ENCODE measurements at regions not wholly inside any gene's neighbourhood (a gene's known extent, or its start where the extent isn't known, plus 50 kb on each side); places are given as distances from the start of the nearest gene placed in this dataset.

GRCh38 chr1:74908797-74909196 is 175.8 kb downstream of the TYW3 start (continued):
- TF ChIP-seq EP300 (IDR thresholded peaks at IDR 0.05; ENCODE audit: borderline replicate concordance in 1 of 2, control insufficient read depth in 1 of 2, low read depth in 2 of 2, low read length in 2 of 2), result no peak
- TF ChIP-seq ZNF207 (IDR thresholded peaks at IDR 0.05; ENCODE audit: borderline replicate concordance), result no peak
- TF ChIP-seq MXI1 (IDR thresholded peaks at IDR 0.05; ENCODE audit: low read depth, low read length), result no peak

GRCh38 chr1:74913978-74914377 is 181.0 kb downstream of the TYW3 start:
- ChIA-PET RAD21 (ENCODE audit: unreplicated experiment) (no interaction called here), CTCF (interaction anchor here (1.0 kb wide), 1 partner anchor 122 kb away, joined by 3 read pairs; no protein-coding TSS in a partner anchor), POLR2A (no interaction called here), SMC1A (ENCODE audit: uncharacterized antibody, unreplicated experiment) (no interaction called here)
- Histone ChIP-seq H3K36me3 (ENCODE audit: control insufficient read depth in 2 of 2, insufficient read depth in 2 of 2, low read length in 1 of 2) (no peaks in the 10 kb centered on the region), H2AFZ (ENCODE audit: control insufficient read depth, low read depth, low read length) (no peak overlapping the region), H3K9ac (ENCODE audit: control insufficient read depth, insufficient read depth, low read length) (no peak overlapping the region), H3K4me1 (ENCODE audit: control insufficient read depth, insufficient read depth, low read length) (no peaks in the 10 kb centered on the region), H3K79me2 (ENCODE audit: control insufficient read depth, insufficient read depth, low read length) (no peaks in the 10 kb centered on the region), H3K4me3 (no peak overlapping the region), H3K27ac (ENCODE audit: control insufficient read depth, insufficient read depth) (no peak overlapping the region), H3K4me2 (ENCODE audit: control insufficient read depth, insufficient read depth) (no peak overlapping the region), H4K20me1 (ENCODE audit: control insufficient read depth, insufficient read depth) (no peaks in the 10 kb centered on the region), H3K9me3 (replicated peaks; ENCODE audit: control insufficient read depth, insufficient read depth, low read length) (no peaks in the 10 kb centered on the region; the same call in 2 of the 3 replicates), H3K27me3 (replicated peaks in 1 of 2; ENCODE audit: control insufficient read depth in 2 of 2, insufficient read depth in 2 of 2, low read length in 1 of 2) (no peaks in the 10 kb centered on the region)
- ATAC-seq (no peak), FAIRE-seq (no peak), DNase-seq (ENCODE audit: low read depth, low spot score) (no peak)
- BruUV-seq (replicated peaks), result no TSS peak
- intact Hi-C loops (cut with micrococcal nuclease; ENCODE audit: unreplicated experiment), result no loop called here
- 30% methylated on average over 3 of the region's 3 CpGs for WGBS (ENCODE audit: insufficient coverage, insufficient replicate concordance, low lambda C conversion rate, missing lambda C conversion rate)
- in situ Hi-C loops (cut with MboI), result no loop called here
- TF ChIP-seq SREBF2 (IDR thresholded peaks at IDR 0.05; ENCODE audit: low read length) (no peak), SRF (IDR thresholded peaks at IDR 0.05; ENCODE audit: low read depth in 2 of 2, low read length in 2 of 2) (no peak), ZNF274 (IDR thresholded peaks at IDR 0.05; ENCODE audit: insufficient read depth, insufficient read length) (no peak), CEBPB (IDR thresholded peaks at IDR 0.05; ENCODE audit: borderline replicate concordance in 1 of 2, low read depth in 2 of 2, low read length in 2 of 2) (no peak)

- RAD21 ChIA-PET (ENCODE audit: unreplicated experiment), result no interaction called here
- Histone ChIP-seq H3K79me2 (ENCODE audit: control insufficient read depth, insufficient read depth, low read length) (no peaks in the 10 kb centered on the region), H3K4me1 (ENCODE audit: control insufficient read depth, insufficient read depth, low read length) (no peaks in the 10 kb centered on the region), H3K4me2 (ENCODE audit: control insufficient read depth, insufficient read depth) (no peak overlapping the region), H3K27me3 (replicated peaks in 1 of 2; ENCODE audit: control insufficient read depth in 2 of 2, insufficient read depth in 2 of 2, low read length in 1 of 2) (no peaks in the 10 kb centered on the region), H3K9ac (ENCODE audit: control insufficient read depth, insufficient read depth, low read length) (no peak overlapping the region), H3K36me3 (ENCODE audit: control insufficient read depth in 2 of 2, insufficient read depth in 2 of 2, low read length in 1 of 2) (no peaks in the 10 kb centered on the region), H3K4me3 (no peak overlapping the region), H2AFZ (ENCODE audit: control insufficient read depth, low read depth, low read length) (no peak overlapping the region), H3K9me3 (replicated peaks; ENCODE audit: control insufficient read depth, insufficient read depth, low read length) (no peaks in the 10 kb centered on the region), H4K20me1 (ENCODE audit: control insufficient read depth, insufficient read depth) (no peaks in the 10 kb centered on the region), H3K27ac (ENCODE audit: control insufficient read depth, insufficient read depth) (no peak overlapping the region)
- SMC1A ChIA-PET (ENCODE audit: uncharacterized antibody, unreplicated experiment), result no interaction called here
- FAIRE-seq (no peak), DNase-seq (ENCODE audit: low read depth, low spot score) (no peak), ATAC-seq (no peak)
- CTCF ChIA-PET, result no interaction called here
- POLR2A ChIA-PET, result no interaction called here
- intact Hi-C loops (cut with micrococcal nuclease; ENCODE audit: unreplicated experiment), result loop anchor here (10.0 kb wide), 1 partner anchor 159 kb away; no protein-coding TSS in a partner anchor
- BruUV-seq (replicated peaks), result no TSS peak
- 0% methylated on average over 2 of the region's 2 CpGs for WGBS (ENCODE audit: insufficient coverage, insufficient replicate concordance, low lambda C conversion rate, missing lambda C conversion rate)
- in situ Hi-C loops (cut with MboI), result no loop called here
- no peak for TF ChIP-seq POLR2A (IDR thresholded peaks at IDR 0.05; ENCODE audit: low read depth, low read length)
- TF ChIP-seq JUND (IDR thresholded peaks at IDR 0.05; ENCODE audit: low read depth, low read length), result no peak
- TF ChIP-seq NR2F1 (conservative IDR thresholded peaks at IDR 0.05), result no peak
- no peak for TF ChIP-seq SMC3 (IDR thresholded peaks at IDR 0.05; ENCODE audit: borderline replicate concordance, low read length)
- TF ChIP-seq, protein P1, sequence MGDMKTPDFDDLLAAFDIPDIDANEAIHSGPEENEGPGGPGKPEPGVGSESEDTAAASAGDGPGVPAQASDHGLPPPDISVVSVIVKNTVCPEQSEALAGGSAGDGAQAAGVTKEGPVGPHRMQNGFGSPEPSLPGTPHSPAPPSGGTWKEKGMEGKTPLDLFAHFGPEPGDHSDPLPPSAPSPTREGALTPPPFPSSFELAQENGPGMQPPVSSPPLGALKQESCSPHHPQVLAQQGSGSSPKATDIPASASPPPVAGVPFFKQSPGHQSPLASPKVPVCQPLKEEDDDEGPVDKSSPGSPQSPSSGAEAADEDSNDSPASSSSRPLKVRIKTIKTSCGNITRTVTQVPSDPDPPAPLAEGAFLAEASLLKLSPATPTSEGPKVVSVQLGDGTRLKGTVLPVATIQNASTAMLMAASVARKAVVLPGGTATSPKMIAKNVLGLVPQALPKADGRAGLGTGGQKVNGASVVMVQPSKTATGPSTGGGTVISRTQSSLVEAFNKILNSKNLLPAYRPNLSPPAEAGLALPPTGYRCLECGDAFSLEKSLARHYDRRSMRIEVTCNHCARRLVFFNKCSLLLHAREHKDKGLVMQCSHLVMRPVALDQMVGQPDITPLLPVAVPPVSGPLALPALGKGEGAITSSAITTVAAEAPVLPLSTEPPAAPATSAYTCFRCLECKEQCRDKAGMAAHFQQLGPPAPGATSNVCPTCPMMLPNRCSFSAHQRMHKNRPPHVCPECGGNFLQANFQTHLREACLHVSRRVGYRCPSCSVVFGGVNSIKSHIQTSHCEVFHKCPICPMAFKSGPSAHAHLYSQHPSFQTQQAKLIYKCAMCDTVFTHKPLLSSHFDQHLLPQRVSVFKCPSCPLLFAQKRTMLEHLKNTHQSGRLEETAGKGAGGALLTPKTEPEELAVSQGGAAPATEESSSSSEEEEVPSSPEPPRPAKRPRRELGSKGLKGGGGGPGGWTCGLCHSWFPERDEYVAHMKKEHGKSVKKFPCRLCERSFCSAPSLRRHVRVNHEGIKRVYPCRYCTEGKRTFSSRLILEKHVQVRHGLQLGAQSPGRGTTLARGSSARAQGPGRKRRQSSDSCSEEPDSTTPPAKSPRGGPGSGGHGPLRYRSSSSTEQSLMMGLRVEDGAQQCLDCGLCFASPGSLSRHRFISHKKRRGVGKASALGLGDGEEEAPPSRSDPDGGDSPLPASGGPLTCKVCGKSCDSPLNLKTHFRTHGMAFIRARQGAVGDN (IDR thresholded peaks at IDR 0.05), result no peak
- TF ChIP-seq ELK1 (IDR thresholded peaks at IDR 0.05; ENCODE audit: low read depth, low read length), result no peak
Measured at GRCh38 chr1:74933500-74933899, 200.5 kb downstream of the TYW3 start.

Measured in GM12878 (cell line).